GM18858 (cell line): ENCODE measurements at regions not wholly inside any gene's neighbourhood (a gene's known extent, or its start where the extent isn't known, plus 50 kb on each side); places are given as distances from the start of the nearest gene placed in this dataset.

Experiments
- ATAC-seq: cut with Tn5 transposase; IDR thresholded peaks from one replicate; pipeline ENCODE4 v1.9.1; 2021; ENCODE audit not compliant: unreplicated experiment

- peak; percentile 92 for ATAC-seq
Observed at GRCh38 chr5:92527311-92528078, 1053.5 kb downstream of the NR2F1-AS1 start.

- no peak for ATAC-seq
Observed at GRCh38 chr5:92525131-92525530, 1055.9 kb downstream of the NR2F1-AS1 start.

GRCh38 chr5:92519811-92520632, 1061.0 kb downstream of the NR2F1-AS1 start:
- ATAC-seq, result no peak

- peak; percentile 100 for ATAC-seq
Observed at GRCh38 chr5:92518318-92518904, 1062.6 kb downstream of the NR2F1-AS1 start.

GRCh38 chr5:92514896-92515295, 1066.1 kb downstream of the NR2F1-AS1 start:
- ATAC-seq, result no peak

- no peak for ATAC-seq
Observed at GRCh38 chr5:92513067-92513466, 1068.0 kb downstream of the NR2F1-AS1 start.

GRCh38 chr5:92508271-92508670, 1072.7 kb downstream of the NR2F1-AS1 start:
- ATAC-seq, result no peak

- peak; percentile 65 for ATAC-seq
Observed at GRCh38 chr5:92505925-92506324, 1075.1 kb downstream of the NR2F1-AS1 start.

- no peak for ATAC-seq
Observed at GRCh38 chr5:92505145-92505544, 1075.9 kb downstream of the NR2F1-AS1 start.

GRCh38 chr5:92504346-92504745, 1076.7 kb downstream of the NR2F1-AS1 start:
- ATAC-seq, result no peak

GRCh38 chr5:92500752-92501151, 1080.3 kb downstream of the NR2F1-AS1 start:
- ATAC-seq, result no peak

- ATAC-seq, result no peak
Observed at GRCh38 chr5:92496545-92496944, 1084.5 kb downstream of the NR2F1-AS1 start.

- ATAC-seq, result no peak
Observed at GRCh38 chr5:92494508-92494907, 1086.5 kb downstream of the NR2F1-AS1 start.

- no peak for ATAC-seq
Observed at GRCh38 chr5:92492908-92493307, 1088.1 kb downstream of the NR2F1-AS1 start.

GRCh38 chr5:92484484-92484883, 1096.5 kb downstream of the NR2F1-AS1 start:
- ATAC-seq, result no peak

- ATAC-seq, result peak; percentile 72
Observed at GRCh38 chr5:92472981-92473566, 1090.0 kb upstream of the ARRDC3 start.

GRCh38 chr5:92471861-92472260, 1088.7 kb upstream of the ARRDC3 start:
- ATAC-seq, result no peak

- no peak for ATAC-seq
Observed at GRCh38 chr5:92470770-92471169, 1087.7 kb upstream of the ARRDC3 start.

GRCh38 chr5:92468295-92468694, 1085.2 kb upstream of the ARRDC3 start:
- no peak for ATAC-seq

GRCh38 chr5:92467695-92468094, 1084.6 kb upstream of the ARRDC3 start:
- no peak for ATAC-seq

- ATAC-seq, result peak; percentile 77
Observed at GRCh38 chr5:92460505-92460904, 1077.4 kb upstream of the ARRDC3 start.
